GM12801 (cell line): ENCODE measurements at regions not wholly inside any gene's neighbourhood (a gene's known extent, or its start where the extent isn't known, plus 50 kb on each side); places are given as distances from the start of the nearest gene placed in this dataset.

Experiments
- TF ChIP-seq, protein P1 (sequence below): IDR thresholded peaks from one replicate; pipeline ENCODE4 v1.5.1; 2011; ENCODE audit warnings: control low read depth; ENCODE audit not compliant: insufficient read length; ENCODE audit errors: extremely low read depth

DNA sequence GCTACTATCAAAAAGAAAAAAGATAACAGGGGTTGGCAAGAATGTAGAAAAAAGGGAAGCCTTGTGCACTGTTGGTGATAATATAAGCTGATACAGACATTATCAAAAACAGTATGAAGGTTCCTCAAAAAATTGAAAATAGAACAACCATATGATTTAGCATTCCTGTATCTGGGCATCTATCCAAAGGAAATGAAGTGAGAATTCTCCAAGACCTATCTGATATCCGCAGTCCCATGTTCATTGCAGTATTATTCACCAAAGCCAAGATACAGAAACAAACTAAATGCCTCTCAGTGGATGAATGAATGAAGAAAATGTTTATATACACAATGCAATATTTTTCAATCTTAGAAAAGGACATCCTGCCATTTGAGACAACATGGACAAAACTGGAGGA lies 1943.3 kb downstream of the MAT2B start:
- TF ChIP-seq, protein P1, sequence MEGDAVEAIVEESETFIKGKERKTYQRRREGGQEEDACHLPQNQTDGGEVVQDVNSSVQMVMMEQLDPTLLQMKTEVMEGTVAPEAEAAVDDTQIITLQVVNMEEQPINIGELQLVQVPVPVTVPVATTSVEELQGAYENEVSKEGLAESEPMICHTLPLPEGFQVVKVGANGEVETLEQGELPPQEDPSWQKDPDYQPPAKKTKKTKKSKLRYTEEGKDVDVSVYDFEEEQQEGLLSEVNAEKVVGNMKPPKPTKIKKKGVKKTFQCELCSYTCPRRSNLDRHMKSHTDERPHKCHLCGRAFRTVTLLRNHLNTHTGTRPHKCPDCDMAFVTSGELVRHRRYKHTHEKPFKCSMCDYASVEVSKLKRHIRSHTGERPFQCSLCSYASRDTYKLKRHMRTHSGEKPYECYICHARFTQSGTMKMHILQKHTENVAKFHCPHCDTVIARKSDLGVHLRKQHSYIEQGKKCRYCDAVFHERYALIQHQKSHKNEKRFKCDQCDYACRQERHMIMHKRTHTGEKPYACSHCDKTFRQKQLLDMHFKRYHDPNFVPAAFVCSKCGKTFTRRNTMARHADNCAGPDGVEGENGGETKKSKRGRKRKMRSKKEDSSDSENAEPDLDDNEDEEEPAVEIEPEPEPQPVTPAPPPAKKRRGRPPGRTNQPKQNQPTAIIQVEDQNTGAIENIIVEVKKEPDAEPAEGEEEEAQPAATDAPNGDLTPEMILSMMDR: no peak

DNA sequence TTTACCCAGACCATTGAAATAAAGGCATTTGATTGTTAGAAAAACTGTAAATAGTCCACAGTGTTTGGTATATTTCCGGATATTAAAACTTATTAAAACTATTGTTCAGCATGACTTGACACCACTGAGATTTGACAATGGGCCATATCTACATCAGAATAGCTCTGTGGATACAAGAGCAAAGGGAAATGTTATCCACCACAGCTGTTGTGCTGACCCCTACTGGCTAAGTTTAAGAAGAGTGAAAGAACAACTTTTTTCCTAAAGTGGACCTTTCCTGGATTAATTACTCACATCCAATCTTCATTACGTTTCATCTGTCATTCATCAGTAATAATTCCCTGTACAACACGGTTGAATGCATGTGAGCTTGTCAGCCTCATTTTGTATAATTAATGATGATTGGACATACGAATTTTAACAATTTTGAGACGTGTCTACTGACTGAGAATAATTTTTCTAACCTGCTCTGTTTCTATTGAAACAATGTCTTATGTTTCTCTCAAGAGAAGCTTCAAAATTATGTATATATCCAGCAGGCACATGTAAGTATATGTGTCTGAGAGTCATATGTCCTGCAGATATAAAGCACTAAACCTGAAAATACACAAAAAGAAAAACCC lies 1952.6 kb downstream of the MAT2B start:
- TF ChIP-seq, protein P1: no peak

DNA sequence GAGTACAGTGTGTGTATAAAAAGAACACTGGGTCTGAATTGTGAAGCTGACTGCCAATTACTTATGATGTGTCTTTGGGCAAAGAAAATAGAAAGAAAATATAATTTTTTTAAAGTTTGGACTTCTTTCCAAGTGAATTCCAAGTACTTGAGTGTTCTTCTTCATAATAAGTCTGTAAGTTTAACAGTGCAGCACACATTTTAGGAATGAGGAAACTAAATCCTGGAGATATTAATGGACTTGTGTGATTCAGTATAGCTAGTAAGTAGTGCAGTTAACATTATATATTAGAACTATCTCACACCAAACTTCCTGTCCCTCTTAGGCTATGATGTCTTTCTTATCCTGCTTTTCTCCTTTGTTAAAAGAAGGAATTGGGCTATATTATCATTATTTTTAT lies 1953.8 kb downstream of the MAT2B start:
- TF ChIP-seq, protein P1: no peak

DNA sequence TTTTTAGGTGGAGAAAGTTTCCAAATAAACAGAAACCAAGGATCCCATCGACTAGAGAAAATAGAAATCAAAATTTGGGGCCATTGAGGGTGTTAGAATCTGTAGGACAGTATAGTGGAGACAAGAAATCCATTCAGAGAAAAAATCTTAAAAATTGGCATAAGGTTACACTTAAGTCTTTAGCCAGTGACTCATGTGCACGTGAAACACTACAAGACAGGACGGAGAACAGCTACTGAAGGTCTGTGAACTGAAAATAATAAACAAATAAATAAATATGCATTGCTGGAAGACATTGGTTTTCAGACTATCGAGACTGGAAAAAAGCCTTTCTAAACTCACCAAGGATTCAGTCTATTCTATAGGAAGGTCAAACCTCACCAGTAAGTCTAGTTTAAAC lies 1955.5 kb downstream of the MAT2B start:
- TF ChIP-seq, protein P1: no peak

DNA sequence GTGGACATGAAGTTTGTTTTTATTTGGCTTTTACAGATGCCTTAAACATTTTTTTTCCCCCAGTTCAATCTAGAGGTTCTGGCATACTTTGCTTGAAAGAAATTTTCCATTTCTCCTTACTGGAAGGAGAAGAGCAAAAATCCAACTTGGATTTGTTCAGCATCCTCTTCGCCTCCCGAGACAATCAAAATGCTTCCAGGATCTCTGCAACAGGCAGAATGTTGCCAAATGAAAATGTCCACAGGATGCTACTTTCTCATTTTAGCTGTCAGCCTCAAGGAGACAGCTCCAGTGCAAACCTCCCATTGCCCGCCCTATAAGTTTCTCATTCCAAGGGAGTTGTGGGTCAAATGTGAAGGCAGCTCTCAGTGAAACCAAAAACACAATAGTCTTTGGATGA lies 1972.1 kb downstream of the MAT2B start:
- TF ChIP-seq, protein P1: no peak

DNA sequence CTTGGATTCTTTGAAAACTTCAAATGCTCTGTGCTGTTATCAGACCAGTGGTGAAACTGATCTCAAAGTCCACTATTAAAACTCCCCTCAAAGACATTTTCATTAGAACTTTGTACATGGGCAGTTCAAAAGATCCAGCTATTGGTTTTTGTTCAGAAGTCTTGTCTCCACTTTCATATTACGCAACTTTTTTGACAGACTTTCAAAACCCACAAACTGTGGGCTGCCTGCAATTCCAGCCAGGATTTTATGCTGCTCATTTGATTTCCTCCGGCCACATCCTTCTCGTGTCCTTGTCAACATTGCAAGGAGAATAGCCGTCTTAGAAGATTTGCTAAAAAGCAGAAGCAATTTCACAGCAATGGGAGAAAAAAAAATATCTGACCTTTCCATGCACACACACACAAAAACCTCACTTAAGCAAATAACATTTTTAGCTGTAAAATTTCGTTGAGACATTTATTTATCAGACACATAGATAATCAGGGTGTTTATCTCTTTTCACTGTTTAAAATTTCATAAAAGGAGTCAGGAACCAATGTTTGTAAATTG lies 1990.5 kb downstream of the MAT2B start:
- TF ChIP-seq, protein P1: no peak

DNA sequence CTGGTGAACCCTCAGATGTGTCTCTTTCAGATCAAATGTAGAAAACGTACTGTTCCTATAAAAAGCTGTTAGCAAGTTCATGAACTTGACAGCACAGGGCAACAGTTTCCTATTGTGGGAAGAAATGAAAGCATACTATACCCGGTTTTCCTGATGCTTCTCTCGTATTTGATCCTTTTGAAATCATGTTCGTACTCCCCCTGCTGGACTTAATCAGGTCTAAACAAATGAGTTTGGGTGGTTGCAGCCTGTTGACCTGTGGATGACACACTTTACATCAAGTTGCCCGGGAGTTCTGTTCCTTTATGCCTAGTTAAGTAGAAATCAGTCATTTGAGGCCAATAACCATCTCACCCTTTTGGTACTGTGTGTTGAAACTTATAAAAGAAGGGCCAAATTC lies 1992.3 kb downstream of the MAT2B start:
- TF ChIP-seq, protein P1: no peak
